ENCODE measurements at regions not wholly inside any gene's neighbourhood (a gene's known extent, or its start where the extent isn't known, plus 50 kb on each side); places are given as distances from the start of the nearest gene placed in this dataset.

DNA sequence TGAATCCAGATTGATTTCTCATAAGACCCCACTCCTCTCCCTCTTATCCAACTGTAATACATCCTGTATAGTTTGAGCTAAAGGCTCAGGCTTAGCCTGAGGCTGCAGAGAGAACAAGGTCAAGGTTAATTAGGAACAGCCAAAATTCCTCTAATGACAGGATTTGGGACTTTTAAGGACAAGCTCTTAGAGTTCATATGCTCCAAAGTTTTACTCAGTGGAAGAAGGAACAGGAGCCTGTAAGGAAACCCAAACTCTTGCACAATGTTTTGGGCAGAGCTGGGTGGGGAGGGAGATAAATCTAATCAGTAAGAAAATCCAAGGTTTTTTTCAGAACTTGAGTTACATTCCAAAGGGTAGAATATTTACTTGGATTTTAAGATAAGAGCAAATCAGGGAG is 238.8 kb downstream of the QDPR start:
- TF ChIP-seq, protein P1, sequence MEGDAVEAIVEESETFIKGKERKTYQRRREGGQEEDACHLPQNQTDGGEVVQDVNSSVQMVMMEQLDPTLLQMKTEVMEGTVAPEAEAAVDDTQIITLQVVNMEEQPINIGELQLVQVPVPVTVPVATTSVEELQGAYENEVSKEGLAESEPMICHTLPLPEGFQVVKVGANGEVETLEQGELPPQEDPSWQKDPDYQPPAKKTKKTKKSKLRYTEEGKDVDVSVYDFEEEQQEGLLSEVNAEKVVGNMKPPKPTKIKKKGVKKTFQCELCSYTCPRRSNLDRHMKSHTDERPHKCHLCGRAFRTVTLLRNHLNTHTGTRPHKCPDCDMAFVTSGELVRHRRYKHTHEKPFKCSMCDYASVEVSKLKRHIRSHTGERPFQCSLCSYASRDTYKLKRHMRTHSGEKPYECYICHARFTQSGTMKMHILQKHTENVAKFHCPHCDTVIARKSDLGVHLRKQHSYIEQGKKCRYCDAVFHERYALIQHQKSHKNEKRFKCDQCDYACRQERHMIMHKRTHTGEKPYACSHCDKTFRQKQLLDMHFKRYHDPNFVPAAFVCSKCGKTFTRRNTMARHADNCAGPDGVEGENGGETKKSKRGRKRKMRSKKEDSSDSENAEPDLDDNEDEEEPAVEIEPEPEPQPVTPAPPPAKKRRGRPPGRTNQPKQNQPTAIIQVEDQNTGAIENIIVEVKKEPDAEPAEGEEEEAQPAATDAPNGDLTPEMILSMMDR (conservative IDR thresholded peaks at IDR 0.05; ENCODE audit: low read length): no peak
- TF ChIP-seq EZH2phosphoT487 (IDR thresholded peaks at IDR 0.05; ENCODE audit: borderline replicate concordance): no peak

Data from Loucy (cell line).